ENCODE measurements at regions not wholly inside any gene's neighbourhood (a gene's known extent, or its start where the extent isn't known, plus 50 kb on each side); places are given as distances from the start of the nearest gene placed in this dataset.

DNA sequence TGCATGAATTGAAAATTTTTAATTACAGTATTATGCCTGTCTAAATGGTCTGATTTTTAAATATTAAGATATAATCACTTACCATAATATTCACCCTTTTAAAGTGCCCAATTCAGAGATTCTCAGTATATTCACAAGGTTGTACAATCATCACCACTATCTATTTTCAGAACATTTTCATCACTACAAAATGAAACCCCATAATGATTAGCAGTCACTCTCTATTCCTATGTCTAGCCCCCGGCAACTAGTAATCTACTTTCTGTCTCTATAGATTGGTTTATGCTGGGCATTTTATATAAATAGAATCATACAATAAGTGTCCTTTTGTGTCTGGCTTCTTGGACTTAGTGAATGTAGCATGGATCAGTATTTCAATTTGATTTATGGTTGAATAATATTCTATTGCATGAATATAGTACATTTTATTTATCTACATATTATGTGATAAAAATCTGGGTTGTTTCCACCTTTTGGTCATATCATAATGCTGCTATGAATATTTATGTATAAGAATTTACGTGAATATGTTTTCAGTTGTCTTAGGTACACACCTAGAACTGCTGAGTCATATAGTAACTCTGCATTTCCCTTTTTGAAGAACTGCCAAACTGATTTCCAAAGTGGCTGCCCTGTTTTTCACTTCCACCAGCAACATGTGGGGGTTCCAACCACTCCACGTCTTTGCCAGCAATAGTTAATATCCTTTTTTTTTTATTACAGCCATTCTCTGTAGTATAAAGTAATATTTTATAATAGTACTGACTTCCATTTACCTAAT is 485.7 kb upstream of the ZNF385D start:
- DNase-seq: no peak

DNA sequence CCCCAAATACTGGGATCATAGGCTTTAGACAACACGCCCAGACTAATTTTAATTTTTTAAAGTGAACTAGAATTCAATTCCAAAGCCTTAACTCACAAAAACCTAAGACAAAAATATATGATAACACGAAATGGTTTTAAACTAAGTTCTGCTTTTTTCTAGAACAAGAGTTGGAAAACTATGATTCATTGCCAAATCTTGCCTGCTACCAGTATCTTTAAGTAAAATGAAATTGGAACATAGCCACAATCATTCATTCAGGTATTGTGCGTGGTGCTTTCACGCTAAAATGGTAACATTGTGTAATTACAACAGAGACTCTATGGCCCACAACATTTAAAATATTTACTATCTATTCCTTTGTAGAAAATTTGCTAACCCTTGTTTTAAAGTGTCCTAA is 488.0 kb upstream of the ZNF385D start:
- DNase-seq: no peak

DNA sequence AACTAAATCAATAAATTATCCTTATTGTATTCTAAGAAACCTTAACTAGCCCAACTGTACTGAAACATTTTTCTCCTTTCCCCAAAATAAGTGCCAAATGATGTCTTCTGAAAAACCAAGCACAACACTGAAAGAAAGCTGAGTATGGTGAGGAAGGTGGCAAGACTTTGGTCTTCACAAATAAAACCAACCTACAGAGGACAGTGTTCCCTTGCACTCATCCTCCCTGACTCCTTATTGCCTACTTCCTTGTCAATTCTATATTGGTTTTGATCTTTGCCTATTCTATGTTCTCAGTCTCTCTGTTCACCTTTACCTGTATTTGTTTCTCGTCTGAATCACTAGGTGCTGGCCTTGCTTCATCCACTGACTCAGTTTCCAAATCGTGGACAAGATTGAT is 490.1 kb upstream of the ZNF385D start:
- DNase-seq: no peak

DNA sequence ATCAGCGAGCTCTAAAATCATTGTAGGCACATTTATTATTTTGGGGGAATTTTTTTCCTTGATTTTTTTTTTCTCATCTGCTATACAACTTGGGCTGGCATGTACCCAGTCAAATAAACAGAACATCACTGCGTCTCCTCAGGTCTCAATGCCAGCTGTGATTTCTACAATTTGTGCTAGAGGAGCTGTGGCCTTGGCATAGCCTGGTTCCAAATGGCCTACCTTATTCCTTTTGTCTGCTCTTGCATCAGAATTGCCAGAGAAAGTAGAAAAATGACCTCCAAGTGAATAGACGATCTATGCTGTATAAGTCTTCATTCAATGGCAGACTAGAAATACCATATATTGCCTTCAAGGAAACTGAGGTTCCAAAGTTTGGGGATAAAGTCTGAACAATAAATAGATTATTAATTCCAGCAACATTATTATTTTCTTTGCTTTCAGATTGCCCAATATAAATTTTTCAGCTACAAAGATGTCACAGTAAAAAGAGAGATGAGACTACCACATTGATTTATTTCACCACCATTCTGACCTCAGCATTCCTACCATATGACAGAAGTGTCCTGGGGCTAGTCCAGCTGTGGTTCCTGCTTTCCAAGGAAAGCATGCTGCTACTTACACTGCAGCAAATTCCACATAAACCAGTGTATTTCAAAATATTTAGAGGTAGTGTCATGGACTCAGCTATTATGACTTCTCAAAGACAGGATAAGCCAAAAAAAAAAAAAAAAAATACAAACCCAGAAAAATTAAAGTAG is 493.9 kb upstream of the ZNF385D start:
- no peak for DNase-seq

DNA sequence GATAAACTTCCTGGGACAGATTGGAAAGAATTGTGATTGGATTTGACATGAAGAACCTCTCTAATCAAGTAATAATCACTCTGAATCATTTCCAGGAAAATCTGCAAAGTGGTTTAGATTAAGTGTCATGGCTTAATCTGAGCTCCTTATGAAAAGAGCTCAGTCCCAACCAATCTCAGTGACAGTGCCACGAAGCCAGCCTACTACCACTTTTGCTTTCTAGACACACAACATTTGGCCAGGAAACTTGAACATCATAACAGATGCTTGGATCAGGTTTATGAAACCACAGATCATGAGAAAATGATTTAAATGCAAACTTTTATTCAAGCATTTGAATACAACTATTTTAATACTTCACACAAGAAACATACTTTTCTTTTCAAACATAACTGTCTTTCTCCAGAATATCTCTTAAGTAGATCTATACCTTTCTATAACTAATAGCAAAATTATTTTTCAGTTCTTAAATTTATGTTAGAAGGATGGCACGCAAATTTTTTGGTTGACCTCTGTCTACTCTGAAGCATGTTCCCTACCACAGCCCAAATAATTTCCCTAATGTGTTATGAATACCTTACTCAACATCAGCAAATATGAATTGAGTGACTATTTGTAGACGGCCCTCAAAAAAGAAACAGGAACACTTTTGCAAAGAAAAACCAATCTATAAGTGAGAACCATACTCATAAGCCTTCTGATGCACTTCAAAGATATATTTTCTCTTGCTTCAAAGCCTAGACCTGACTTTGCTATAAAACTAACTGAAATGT is 495.0 kb upstream of the ZNF385D start:
- no peak for DNase-seq

DNA sequence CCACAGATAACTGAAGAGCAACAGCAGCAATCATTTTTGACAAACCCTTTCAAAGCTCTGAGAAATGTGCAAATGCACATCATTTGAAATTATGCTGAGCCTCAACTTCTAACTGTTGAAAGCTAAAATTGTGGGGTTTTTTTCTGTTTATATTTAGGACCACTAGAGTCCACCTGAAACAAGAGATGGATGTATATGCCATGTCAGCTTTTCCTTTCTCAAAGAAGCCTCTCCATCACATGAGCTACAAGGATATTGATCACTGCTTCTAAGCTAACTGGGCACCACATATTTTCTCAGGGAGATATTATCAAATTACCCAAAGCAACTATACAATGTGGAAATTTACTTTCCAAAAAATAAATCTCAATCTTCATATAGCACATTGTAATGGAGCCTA is 498.6 kb upstream of the ZNF385D start:
- DNase-seq: no peak

DNA sequence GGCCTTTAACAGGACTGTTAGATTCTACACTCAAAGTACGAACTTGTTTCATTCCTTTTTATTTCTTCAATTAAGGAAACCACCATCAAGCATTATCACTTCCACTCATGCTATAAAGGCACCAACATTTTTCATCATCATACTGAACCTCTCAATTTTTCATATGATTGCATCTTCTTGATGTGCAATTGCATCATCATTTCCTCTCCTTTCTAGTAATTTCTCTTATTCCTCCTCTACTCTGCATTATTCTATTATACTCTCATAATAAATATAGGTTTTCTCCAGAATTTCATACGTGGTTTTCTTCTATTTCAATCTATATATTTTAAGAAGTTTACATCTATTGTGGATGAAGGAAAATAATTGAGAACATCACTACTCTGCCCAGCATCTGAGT is 506.2 kb upstream of the ZNF385D start:
- no peak for DNase-seq

DNA sequence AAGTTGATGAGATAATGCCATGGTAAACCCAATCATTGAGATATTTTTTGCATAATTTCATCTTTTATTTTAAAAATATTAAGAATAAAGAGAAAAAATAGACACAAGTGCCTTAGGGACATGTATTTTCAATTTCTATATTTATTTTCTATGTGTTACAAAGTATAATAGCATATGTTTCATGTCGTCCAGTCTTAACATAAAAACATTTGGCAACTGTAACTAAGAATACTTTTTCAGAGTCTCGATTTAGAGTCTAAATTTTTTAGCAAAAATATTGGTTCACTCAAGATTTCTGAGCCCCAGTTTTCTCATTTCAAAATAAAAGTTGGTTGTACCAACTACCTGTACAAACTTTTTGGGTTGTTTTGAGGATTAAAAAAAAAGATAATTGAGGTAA is 511.4 kb upstream of the ZNF385D start:
- DNase-seq: no peak

DNA sequence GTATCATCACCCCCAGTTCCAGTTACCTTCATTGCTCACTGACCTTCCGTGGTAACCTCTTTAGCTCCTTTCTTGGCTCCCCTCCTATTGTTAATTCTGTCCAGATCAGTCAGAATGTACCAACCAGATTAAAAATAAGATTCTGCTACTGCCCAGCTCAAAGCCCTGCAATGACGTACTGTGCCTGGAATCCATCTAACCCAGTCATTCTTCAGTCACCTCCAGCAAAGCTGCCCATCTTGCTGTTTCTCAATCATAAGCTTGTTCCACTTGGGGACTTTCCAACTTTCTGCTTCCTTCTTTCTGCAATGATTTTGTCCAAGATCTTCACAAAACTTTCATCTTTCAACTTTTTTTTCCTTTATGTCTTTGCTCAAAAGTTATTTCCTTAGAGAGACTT is 512.0 kb upstream of the ZNF385D start:
- DNase-seq: no peak

DNA sequence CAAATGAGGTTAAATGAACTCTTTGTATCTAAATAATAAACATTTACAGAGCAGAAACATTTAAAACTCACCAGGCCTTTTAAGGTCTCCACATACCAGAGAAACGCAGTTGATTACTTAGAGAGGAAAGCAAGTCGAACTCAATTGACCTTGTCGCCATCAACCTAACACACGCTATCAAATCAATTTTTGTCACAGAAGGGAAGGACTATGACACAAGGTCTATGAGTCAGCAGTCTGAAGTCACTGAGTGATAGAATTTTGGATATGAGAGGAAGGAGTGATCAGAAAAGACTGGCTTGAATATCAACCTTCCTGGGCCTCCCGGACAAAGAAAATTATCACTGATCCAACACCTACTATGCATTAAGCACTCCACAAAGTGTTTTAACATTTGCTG is 514.4 kb upstream of the ZNF385D start:
- no peak for DNase-seq

DNA sequence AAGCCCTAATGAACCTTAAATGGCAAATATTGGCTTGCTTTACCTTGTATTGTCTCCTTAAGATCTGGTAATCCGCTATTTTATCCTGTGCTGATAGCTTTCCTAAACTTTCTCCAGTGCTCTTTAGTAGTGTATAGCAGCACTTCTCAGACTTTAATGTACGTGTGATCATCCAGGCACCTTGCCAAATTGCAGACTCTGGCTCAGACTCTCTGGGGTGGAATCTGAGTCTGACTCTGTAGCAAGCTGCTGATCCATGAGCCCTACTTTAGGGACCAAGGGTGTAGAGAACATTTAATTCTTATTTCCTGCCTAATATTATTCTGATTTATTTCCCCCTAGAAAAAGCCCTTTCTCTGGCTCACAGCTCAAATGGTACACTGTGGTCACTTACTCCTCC is 518.8 kb upstream of the ZNF385D start:
- DNase-seq: no peak

DNA sequence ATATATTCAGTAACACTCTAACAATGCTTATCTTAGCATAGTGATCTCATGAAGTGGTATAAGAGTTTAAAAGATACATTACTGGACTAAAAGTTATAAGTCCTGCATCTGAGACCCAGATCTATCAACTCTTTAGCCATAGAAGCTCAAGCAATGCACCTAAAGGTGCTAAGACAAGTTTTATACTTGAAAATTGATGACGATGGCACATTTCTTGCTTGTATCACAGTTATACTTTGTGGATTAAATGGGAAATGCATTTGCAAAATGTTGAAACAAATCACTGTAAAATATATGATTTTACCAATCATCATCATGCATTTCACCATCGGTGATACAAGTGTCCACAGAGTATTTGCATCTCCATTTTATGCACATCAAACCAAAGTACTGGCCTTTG is 525.3 kb upstream of the ZNF385D start:
- no peak for DNase-seq

DNA sequence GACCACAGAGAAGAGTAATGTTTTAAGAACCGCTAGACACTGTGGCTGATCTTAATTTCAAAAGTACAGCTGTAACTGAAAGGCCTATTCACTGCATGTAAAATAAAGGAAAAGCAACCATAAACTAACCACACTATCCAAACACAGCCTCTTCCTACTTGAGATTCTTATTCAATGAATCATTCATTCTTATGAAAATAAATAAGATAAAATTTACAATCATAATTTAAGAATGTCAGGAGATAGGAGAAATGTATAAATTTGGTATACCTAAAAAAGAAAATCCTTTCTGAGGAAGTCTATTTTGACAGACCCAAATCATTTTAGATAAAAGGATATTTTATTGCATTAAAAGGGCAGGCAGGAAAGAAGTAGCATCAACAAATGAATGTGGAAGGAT is 533.5 kb upstream of the ZNF385D start:
- DNase-seq: no peak

DNA sequence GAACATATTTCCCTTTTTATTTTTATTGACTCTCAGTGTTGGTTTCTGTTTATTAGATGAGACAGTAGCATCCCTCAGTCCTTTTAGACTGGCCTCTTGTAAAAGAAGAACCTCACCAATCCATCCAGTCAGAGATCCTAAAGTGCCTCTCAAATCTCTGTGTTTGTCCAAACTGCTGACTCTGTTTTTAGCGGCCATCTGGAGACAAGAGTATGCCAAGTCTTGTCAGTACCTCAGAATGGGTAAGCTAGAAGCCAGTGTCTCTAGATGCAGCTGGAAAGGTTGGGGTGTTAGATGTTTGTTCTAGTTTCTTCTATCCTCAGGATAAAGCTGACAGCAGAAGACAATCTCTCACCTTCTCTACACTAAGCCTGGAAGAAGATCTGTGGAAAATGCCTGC is 537.7 kb upstream of the ZNF385D start:
- DNase-seq: no peak

DNA sequence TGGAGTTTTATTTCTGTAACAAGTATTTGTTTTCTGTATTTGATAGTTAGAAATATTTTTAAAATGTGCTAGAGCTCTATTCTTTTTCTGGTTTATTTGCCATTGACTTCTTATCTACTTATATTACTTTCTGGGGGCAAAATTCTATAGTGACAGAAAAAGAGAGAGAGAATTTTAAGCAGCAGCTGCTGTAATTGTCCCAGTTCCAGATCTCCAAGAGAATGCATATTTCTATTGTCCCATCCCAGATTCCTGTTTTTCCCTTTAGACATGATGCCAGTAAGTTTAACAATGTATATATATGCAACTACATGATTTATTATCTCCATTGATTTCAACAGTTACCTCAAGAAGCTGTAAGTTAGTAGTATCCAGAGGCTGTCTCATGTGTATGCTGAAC is 541.7 kb upstream of the ZNF385D start:
- DNase-seq: no peak

DNA sequence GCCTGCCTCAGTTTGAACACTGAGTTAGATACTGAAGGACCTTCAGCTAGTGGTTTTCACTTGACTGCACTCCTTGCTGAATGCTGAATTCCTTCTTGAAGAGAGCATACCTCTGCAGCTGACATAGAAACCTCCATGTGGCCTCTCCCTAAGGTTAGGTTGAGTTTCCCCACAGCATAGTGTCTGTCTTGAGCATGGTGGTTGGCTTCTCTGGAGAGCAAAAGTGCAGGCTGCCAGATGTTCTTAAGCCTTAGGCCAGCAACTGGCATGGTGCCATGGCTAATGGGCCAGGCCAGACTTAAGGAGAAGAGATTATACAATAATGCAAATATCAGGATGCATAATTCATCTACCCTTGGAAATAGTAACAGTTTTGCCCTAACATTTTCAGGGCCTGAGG is 545.6 kb upstream of the ZNF385D start:
- no peak for DNase-seq

DNA sequence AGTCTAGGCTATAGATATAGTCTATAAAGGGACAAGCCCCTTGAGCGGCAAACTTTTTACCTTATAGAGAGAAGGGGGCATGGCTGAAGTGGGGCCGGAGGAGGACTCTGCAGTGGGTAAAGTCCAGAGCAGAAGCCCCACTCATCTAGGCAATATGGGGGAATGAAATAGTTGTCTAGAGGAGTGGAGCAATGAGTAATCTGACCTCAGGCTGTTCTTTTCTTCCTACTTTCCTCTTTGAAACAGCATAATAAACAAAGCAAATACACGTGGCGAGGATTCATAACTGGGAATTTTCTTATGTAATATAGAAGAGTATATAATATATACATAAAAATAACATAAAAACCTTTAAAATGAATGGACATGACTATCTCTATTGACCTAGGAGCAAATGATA is 546.4 kb upstream of the ZNF385D start:
- no peak for DNase-seq

DNA sequence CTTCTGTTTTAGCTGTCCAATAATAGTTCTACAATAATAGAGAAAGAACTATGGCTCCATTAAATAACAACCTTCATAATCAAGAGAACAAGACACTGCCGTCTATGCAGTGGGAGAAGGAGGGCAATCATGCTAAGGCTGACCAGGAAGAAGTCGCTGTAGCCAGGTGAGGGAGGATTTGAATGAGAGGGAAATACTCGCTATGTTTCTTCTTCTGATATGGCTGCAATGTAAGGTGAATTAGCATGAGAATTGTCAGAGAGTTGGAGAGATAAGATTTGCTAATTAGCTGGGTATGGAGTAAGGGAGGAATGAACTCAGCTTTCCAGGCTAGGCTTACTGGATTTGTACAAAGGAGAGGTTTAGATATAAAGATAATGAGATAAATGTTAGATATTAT is 555.4 kb upstream of the ZNF385D start:
- DNase-seq: no peak

DNA sequence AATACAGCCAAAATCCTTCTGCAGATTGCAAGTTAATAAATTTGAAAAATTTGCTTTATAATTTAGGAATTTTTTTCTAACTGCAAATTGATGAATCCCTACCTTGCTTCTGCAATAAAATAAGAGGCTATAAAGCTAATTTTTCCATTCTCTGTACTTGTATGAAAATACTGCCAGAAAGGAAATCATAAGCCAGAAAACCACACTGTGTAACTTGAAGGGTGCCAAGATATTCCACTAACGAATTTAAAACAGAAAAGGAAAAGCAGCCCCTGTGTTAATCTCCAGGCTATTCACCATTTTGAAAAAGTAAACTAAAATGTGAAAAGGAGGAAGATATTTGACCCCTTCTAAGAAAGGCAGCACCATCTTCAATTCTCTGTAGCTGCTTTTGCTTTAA is 557.9 kb upstream of the ZNF385D start:
- no peak for DNase-seq

DNA sequence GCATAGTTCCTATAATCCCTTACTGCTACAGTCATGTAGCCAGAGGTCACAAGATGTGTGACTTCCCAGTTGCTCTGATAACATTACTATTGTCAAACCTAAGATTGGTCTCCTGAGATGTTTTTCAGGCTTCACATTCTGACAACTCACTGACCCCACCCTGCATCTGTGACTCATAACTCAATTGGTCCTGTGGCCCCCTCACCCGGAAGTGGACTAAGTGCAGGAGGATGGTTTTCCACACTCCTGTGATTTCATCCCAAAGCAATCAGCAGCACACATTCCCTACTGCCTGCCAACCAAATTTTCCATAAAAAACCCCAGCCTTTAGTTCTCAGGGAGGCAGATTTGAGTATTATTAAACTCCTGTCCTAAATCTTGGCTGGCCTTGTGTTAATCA is 564.9 kb upstream of the ZNF385D start:
- no peak for DNase-seq

DNA sequence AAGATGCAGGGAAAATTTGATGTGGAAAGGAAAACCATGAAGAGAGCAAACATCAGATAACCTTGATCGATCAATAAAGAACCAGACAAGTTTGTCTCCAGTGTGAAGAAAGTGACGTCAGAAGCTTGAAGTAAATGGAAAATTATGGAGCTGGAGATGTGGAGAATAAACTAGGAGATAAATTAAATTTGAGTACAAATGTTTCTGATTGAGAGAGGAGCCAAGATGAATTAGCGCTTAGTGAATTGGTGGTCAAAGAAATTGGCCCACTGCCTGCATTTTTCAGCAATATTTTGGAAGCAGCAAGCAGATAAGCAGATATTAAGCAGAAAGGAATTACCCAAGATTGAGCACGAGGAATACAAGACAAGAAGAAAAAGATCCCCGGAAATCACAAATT is 567.3 kb upstream of the ZNF385D start:
- no peak for DNase-seq

DNA sequence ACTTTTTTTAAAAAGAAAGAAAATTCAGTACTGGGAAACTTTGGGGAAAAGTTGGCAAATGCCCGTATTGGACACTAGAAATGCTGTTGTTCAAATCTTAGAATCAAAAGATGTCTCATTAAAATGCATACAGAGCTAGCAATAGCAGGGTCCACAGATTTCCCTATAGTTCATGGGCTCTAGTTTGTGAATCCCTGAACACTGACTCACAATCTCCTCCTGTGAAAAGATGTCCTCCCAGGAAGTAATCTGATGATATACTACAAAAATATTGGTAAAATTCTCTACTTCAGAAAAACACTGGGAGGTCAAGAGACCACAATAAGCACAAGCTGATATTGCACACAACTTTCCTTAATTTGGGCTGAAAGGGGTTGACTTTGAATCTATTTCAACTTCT is 568.4 kb upstream of the ZNF385D start:
- DNase-seq: no peak

DNA sequence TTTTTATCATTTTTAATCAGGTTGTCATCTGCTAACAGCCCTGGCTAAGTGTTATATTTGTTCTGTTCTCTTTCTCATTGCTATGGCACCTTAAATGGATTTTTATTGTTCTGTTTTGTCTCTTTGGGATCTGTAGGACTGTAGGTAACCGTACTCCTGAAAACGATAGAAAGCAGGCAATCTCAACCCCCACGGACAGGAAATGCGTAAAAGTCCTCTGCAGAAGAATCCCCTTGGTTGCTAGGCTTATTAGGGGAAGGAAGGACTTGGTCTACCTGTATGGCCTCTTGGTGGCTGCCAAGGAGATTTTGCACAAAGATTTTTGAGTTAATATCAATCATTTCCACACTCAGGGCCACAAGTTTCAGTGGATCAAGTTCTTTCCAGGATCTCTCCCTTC is 571.9 kb upstream of the ZNF385D start:
- DNase-seq: no peak

DNA sequence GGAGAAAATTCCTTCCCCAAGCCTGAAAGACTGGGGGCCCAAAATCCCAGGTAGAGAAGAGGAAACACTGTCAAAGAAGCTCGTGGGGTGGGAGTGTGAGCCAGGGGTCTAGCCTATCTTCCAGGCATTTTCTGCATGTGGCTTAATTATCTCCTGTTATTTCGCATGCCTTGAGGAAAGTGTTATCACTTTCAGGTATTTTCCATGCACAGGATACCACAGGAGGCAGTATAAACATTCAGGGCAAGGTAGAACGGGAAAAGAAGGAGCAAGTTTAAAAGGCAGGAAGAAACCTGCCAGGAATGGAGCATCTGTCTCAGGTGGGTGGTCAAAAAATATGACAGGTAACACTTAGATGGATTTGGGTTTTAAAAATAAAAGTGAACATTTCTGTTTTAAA is 575.3 kb upstream of the ZNF385D start:
- DNase-seq: no peak
